Ovary (tissue), 3 donors: ENCODE measurements at regions not wholly inside any gene's neighbourhood (a gene's known extent, or its start where the extent isn't known, plus 50 kb on each side); places are given as distances from the start of the nearest gene placed in this dataset.

ENCODE experiments used
- EP300 ChIP-seq: sonication (generic); formaldehyde crosslinking; IDR thresholded peaks from one replicate; pipeline ENCODE4 v1.6.1; 2017; ENCODE audit warnings: antibody characterized with exemption
- POLR2A ChIP-seq: fragments of 450-650 bp; IDR thresholded peaks from one replicate; pipeline ENCODE4 v1.6.1; 2017; ENCODE audit warnings: antibody characterized with exemption, mild to moderate bottlenecking, moderate library complexity
- TF ChIP-seq, protein P1 (sequence below), 3 donors: fragments of 450-650 bp in 2 of 3; fragments of 200-600 bp in 1 of 3; IDR thresholded peaks; one replicate each; pipeline versions ENCODE4 v1.5.1 to v1.8.0; 2016 to 2022; ENCODE audit warnings: antibody characterized with exemption in 3 of 3, mild to moderate bottlenecking in 1 of 3
- donor health status: DM: no; HTN: no; CAD: no.

DNA sequence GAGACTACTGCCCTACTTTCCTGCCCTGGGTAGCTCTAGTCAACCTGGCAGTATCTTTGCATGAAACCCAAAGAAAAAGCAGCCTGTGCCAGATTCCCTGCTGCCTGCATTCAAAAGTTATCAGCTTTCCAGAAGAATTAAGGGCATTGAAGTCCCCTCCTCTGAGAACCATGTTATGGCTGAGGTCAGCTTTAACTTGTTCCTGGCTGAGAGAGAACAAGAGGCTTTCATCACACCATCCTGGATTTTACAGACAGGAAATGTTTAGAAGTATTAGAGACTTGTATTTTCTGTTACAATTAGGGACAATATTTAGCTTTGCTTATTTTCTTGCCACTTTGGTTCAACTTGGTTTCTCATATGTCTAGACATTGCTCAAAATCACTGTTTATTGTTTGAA lies 238.8 kb downstream of the ARL4A start:
- TF ChIP-seq POLR2A (no peak), EP300 (no peak)
- TF ChIP-seq, protein P1, sequence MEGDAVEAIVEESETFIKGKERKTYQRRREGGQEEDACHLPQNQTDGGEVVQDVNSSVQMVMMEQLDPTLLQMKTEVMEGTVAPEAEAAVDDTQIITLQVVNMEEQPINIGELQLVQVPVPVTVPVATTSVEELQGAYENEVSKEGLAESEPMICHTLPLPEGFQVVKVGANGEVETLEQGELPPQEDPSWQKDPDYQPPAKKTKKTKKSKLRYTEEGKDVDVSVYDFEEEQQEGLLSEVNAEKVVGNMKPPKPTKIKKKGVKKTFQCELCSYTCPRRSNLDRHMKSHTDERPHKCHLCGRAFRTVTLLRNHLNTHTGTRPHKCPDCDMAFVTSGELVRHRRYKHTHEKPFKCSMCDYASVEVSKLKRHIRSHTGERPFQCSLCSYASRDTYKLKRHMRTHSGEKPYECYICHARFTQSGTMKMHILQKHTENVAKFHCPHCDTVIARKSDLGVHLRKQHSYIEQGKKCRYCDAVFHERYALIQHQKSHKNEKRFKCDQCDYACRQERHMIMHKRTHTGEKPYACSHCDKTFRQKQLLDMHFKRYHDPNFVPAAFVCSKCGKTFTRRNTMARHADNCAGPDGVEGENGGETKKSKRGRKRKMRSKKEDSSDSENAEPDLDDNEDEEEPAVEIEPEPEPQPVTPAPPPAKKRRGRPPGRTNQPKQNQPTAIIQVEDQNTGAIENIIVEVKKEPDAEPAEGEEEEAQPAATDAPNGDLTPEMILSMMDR (IDR thresholded peaks at IDR 0.05), result no peak
